Upper lobe of left lung (tissue), 6 donors: ENCODE measurements at regions not wholly inside any gene's neighbourhood (a gene's known extent, or its start where the extent isn't known, plus 50 kb on each side); places are given as distances from the start of the nearest gene placed in this dataset.

Source experiments
- ATAC-seq, 2 donors: fragments of 200-7000 bp; cut with Tn5 transposase; one replicate each; pipeline ENCODE4 v1.9.1; 2022; ENCODE audit warnings: mild to moderate bottlenecking in 2 of 2, moderate library complexity in 2 of 2; ENCODE audit not compliant: low FRiP score in 2 of 2
- DNase-seq, 2 donors: peaks; one replicate each; pipeline ENCODE4 v3.0.0-alpha.2; 2019 to 2020
- H3K27ac ChIP-seq, 4 donors: fragments of 200-600 bp; sonication (generic); one replicate each; pipeline ENCODE4 v1.5.1; 2016 to 2019
- H3K27me3 ChIP-seq, 4 donors: fragments of 200-600 bp; sonication (generic); one replicate each; pipeline ENCODE4 v1.5.1; 2017 to 2019
- H3K36me3 ChIP-seq, 4 donors: fragments of 200-600 bp; sonication (generic); one replicate each; pipeline ENCODE4 v1.5.1; 2016 to 2019
- H3K4me1 ChIP-seq, 4 donors: fragments of 200-600 bp; sonication (generic); one replicate each; pipeline ENCODE4 v1.5.1; 2018 to 2019
- H3K4me3 ChIP-seq, 4 donors: fragments of 200-600 bp; sonication (generic); one replicate each; pipeline ENCODE4 v1.5.1; 2017 to 2019; ENCODE audit warnings: mild to moderate bottlenecking in 2 of 4, moderate library complexity in 1 of 4
- H3K9me3 ChIP-seq, 4 donors: fragments of 200-600 bp; sonication (generic); one replicate each; pipeline ENCODE4 v1.5.1; 2018 to 2019
- CTCF ChIP-seq, 6 experiments: fragments of 450-650 bp in 4 of 6; fragments of 200-600 bp in 2 of 6; sonication (generic) in 2 of 6; IDR thresholded peaks; one replicate each; pipeline ENCODE4 v1.5.1; 2016 to 2019; ENCODE audit warnings: antibody characterized with exemption in 6 of 6
- EP300 ChIP-seq, 4 donors: sonication (generic); formaldehyde crosslinking; IDR thresholded peaks; one replicate each; pipeline ENCODE4 v1.5.1; 2017; ENCODE audit warnings: antibody characterized with exemption in 4 of 4, control low read depth in 2 of 4
- POLR2A ChIP-seq, 4 donors: fragments of 450-650 bp; IDR thresholded peaks; one replicate each; pipeline ENCODE4 v1.5.1; 2016 to 2017; ENCODE audit warnings: antibody characterized with exemption in 4 of 4, mild to moderate bottlenecking in 2 of 4
- POLR2AphosphoS5 ChIP-seq, 2 donors: sonication (generic); formaldehyde crosslinking; IDR thresholded peaks; one replicate each; pipeline ENCODE4 v1.5.1; 2017; ENCODE audit warnings: antibody characterized with exemption in 2 of 2
- WGBS, 2 donors: methylation state at CpG; one replicate each; pipeline ENCODE4 v1.1.5; 2017 to 2018; 5-methylcytosine and 5-hydroxymethylcytosine counted together
- donor health status: DM: no; HTN: no; CAD: no; lungs with moderate emphysema.
- donor health status: DM: no; HTN: yes; CAD: no; lungs with severe emphysema.

DNA sequence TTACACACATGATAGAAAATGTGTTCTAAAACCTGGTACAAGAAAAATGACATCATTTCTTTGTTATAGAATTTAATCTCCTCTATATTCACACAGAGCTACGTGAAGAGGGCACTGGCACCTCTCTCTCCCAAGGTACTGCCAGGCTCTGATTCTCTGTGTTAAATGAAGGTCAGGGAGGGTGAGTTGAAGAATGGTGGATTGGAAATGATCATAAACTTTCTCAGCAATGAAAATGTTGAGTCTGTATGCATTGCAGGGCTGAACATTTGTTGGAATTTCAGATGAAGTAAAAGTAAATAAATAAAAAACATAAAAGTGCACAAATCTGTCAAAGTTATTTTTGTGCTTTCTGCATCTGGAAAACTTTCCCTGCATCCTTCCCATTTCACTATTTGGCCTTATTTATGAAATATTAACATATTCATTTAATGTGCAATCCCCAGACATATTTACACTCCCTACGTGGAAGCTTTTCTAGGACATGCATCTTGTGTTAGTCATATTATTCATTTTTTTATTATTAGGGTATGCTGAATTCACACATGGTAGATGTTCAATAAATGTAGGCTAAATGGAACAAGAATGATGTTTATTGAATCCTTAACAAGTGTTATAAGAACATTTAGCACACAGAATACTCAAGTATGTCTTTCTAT is 810.3 kb upstream of the CDH8 start:
- DNase-seq: no peak
- Histone ChIP-seq H3K4me3 (no peak overlapping the region), H3K27me3 (no peaks in the 10 kb centered on the region), H3K4me1 (no peaks in the 10 kb centered on the region), H3K36me3 (no peaks in the 10 kb centered on the region), H3K27ac (no peak overlapping the region), H3K9me3 (no peaks in the 10 kb centered on the region)
- no peak for ATAC-seq
- WGBS, 2 donors: 81 to 87% methylated on average over 2 of the region's 2 CpGs
- TF ChIP-seq POLR2A (IDR thresholded peaks at IDR 0.05) (no peak), CTCF (IDR thresholded peaks at IDR 0.05) (no peak), EP300 (IDR thresholded peaks at IDR 0.05) (no peak), POLR2AphosphoS5 (IDR thresholded peaks at IDR 0.05) (no peak)

- Histone ChIP-seq H3K9me3 (no peaks in the 10 kb centered on the region), H3K4me3 (no peak overlapping the region), H3K27ac (no peak overlapping the region), H3K4me1 (no peaks in the 10 kb centered on the region), H3K36me3 (no peaks in the 10 kb centered on the region), H3K27me3 (no peaks in the 10 kb centered on the region)
- DNase-seq: no peak
- 75 to 77% methylated on average over 4 of the region's 4 CpGs for WGBS, 2 donors
- ATAC-seq: no peak
- TF ChIP-seq POLR2AphosphoS5 (IDR thresholded peaks at IDR 0.05) (no peak), CTCF (IDR thresholded peaks at IDR 0.05) (no peak), POLR2A (IDR thresholded peaks at IDR 0.05) (no peak), EP300 (IDR thresholded peaks at IDR 0.05) (no peak)
These were observed 796.0 kb upstream of the CDH8 start for GRCh38 chr16:62832214-62832613.

DNA sequence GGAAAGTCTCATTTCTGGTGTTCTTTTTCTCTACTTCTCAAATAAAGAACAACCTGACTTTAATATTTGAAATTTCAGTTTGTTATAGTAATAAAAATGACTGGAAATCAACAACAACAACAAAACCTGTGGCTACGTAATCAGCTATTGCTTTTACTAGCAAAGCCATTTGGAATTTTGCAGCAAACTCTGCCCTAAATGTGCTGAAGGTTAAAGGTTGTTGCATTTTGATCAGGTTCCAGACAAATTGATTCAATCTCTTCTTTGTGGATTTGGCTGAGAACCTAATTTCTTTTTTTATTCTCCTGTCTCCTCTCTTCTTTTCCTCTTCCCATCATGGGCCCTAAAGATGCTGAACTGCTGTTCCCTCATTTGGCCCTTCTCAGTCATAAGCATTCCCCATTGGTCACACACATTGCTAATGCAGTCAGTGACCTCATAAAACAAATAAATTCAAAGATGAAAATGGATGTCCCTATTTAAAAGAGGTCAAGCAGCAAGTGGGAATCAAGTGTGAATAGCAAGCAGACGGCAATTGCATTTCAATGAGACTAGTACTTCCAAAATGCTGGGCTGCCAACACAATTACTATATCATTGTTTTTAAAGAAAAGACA is 795.1 kb upstream of the CDH8 start:
- DNase-seq: no peak
- Histone ChIP-seq H3K27ac (no peak overlapping the region), H3K4me3 (no peak overlapping the region), H3K9me3 (no peaks in the 10 kb centered on the region), H3K36me3 (no peaks in the 10 kb centered on the region), H3K27me3 (no peaks in the 10 kb centered on the region), H3K4me1 (no peaks in the 10 kb centered on the region)
- WGBS, 2 donors: 79 to 91% methylated on average over 2 of the region's 2 CpGs
- TF ChIP-seq POLR2AphosphoS5 (IDR thresholded peaks at IDR 0.05) (no peak), POLR2A (IDR thresholded peaks at IDR 0.05) (no peak), EP300 (IDR thresholded peaks at IDR 0.05) (no peak), CTCF (IDR thresholded peaks at IDR 0.05) (no peak)
- ATAC-seq: no peak

DNA sequence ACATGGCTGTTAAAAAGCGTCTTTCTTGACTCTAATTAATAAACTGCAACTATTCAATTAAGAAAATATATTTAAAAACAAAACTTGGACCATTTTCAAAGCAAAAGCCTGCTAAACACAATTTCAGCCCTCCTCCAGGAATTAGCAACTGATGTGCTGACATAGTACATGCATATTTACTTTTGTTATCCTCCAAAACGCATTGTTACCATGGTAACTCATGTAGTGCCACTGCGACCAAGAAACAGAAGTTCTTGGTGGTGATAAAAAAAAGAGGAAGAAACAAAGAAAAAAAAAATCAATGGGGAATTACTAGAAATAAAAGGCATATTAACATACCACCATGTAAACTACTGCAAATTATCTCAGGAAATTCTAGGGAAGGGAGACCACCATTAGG is 793.4 kb upstream of the CDH8 start:
- Histone ChIP-seq H3K4me1 (no peaks in the 10 kb centered on the region), H3K27me3 (no peaks in the 10 kb centered on the region), H3K36me3 (no peaks in the 10 kb centered on the region), H3K9me3 (no peaks in the 10 kb centered on the region), H3K27ac (no peak overlapping the region), H3K4me3 (no peak overlapping the region)
- ATAC-seq: no peak
- 40 to 44% methylated on average over 3 of the region's 3 CpGs for WGBS, 2 donors
- no peak for DNase-seq
- TF ChIP-seq POLR2AphosphoS5 (IDR thresholded peaks at IDR 0.05) (no peak), POLR2A (IDR thresholded peaks at IDR 0.05) (no peak), CTCF (IDR thresholded peaks at IDR 0.05) (no peak), EP300 (IDR thresholded peaks at IDR 0.05) (no peak)

DNA sequence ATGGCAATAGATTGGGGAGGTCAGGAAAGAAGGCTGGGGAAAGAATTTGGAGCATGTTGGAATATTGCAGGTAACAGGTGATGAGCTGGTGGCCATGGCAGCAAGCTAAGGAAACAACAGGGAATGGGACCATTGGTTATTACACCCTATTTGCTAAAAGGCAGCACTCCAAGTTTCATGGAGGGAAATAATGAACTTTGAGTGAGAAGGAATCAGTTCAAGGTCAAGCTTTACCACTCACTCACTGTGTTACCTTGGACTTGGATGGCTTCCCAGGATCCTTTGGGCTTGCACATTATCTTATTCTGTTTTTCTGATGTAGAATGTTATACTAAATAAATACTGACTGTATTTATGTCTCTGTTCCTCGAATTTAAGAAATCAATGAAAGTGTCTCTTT is 792.8 kb upstream of the CDH8 start:
- H3K9me3 ChIP-seq: no peaks in the 10 kb centered on the region
- TF ChIP-seq CTCF (IDR thresholded peaks at IDR 0.05) (no peak), EP300 (IDR thresholded peaks at IDR 0.05) (no peak), POLR2A (IDR thresholded peaks at IDR 0.05) (no peak), POLR2AphosphoS5 (IDR thresholded peaks at IDR 0.05) (no peak)
- H3K27ac ChIP-seq: no peak overlapping the region
- no peak overlapping the region for H3K4me3 ChIP-seq
- H3K36me3 ChIP-seq: no peaks in the 10 kb centered on the region
- H3K4me1 ChIP-seq: no peaks in the 10 kb centered on the region
- DNase-seq: no peak
- no peaks in the 10 kb centered on the region for H3K27me3 ChIP-seq
- no peak for ATAC-seq
- 57 to 60% methylated on average over 1 of the region's 1 CpG for WGBS, 2 donors
